NCI-H2171 (cell line): ENCODE measurements at regions not wholly inside any gene's neighbourhood (a gene's known extent, or its start where the extent isn't known, plus 50 kb on each side); places are given as distances from the start of the nearest gene placed in this dataset.
"Not testable (repeated sequence)": the region's sequence is repeated elsewhere in the genome, so short reads cannot be mapped to it uniquely, and the experiment has no call there.

ENCODE experiments used
- DNase-seq: peaks from one replicate; lab custom pipeline; 2025; lab: John Stamatoyannopoulos, UW

- no peak for DNase-seq
These were observed 260.3 kb downstream of the AHR start for GRCh38 chr7:17558558-17559332.

- DNase-seq: no peak
These were observed 260.9 kb downstream of the AHR start for GRCh38 chr7:17559388-17559787.

- no peak for DNase-seq
These were observed 262.1 kb downstream of the AHR start for GRCh38 chr7:17560516-17560915.

GRCh38 chr7:17560966-17561365 lies 262.5 kb downstream of the AHR start:
- no peak for DNase-seq

- DNase-seq: no peak
These were observed 266.3 kb downstream of the AHR start for GRCh38 chr7:17564678-17565212.

- no peak for DNase-seq
These were observed 281.7 kb downstream of the AHR start for GRCh38 chr7:17580141-17580540.

GRCh38 chr7:17580856-17581255 lies 282.4 kb downstream of the AHR start:
- no peak for DNase-seq

GRCh38 chr7:17581301-17581700 lies 282.8 kb downstream of the AHR start:
- DNase-seq: no peak

- not testable (repeated sequence) for DNase-seq
These were observed 284.2 kb downstream of the AHR start for GRCh38 chr7:17582696-17583095.

- DNase-seq: no peak
These were observed 285.3 kb downstream of the AHR start for GRCh38 chr7:17583786-17584185.

GRCh38 chr7:17584822-17585221 lies 286.4 kb downstream of the AHR start:
- no peak for DNase-seq

- DNase-seq: no peak
These were observed 288.3 kb downstream of the AHR start for GRCh38 chr7:17586711-17587110.

GRCh38 chr7:17588730-17589129 lies 290.3 kb downstream of the AHR start:
- no peak for DNase-seq

GRCh38 chr7:17589671-17590070 lies 291.2 kb downstream of the AHR start:
- no peak for DNase-seq

- no peak for DNase-seq
These were observed 291.8 kb downstream of the AHR start for GRCh38 chr7:17590221-17590620.

GRCh38 chr7:17593819-17594419 lies 295.5 kb downstream of the AHR start:
- no peak for DNase-seq

GRCh38 chr7:17595546-17595945 lies 297.1 kb downstream of the AHR start:
- DNase-seq: no peak

- DNase-seq: no peak
These were observed 299.9 kb downstream of the AHR start for GRCh38 chr7:17598305-17598704.

GRCh38 chr7:17598846-17599245 lies 300.4 kb downstream of the AHR start:
- DNase-seq: no peak

GRCh38 chr7:17599733-17600339 lies 301.4 kb downstream of the AHR start:
- DNase-seq: no peak

- no peak for DNase-seq
These were observed 301.9 kb downstream of the AHR start for GRCh38 chr7:17600340-17600752.

GRCh38 chr7:17601921-17602320 lies 303.5 kb downstream of the AHR start:
- no peak for DNase-seq
